GM18909 (cell line): ENCODE measurements at regions not wholly inside any gene's neighbourhood (a gene's known extent, or its start where the extent isn't known, plus 50 kb on each side); places are given as distances from the start of the nearest gene placed in this dataset.

Experiments
- ATAC-seq: cut with Tn5 transposase; IDR thresholded peaks from one replicate; pipeline ENCODE4 v1.9.1; 2021; ENCODE audit warnings: mild to moderate bottlenecking; ENCODE audit not compliant: unreplicated experiment, poor library complexity

GRCh38 chr16:6634151-6634550, 698.5 kb upstream of the RBFOX1 start:
- no peak for ATAC-seq

DNA sequence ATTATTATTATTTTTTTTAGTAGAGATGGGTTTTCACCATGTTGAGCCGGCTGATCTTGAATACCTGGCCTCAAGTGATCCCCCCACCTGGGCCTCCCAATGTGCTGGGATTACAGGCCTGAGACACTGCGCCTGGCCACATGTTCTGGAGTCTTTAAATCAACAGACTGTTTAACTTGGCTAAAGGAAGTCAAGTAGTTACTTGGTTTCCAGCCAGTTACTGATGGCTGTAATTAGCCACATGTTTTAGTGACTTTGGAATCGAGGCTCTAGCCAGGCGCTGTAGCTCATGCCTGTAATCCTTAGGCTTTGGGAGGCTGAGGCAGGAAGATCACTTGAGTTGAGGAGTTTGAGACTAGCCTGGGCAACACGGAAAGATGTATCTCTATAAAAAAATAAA, 699.2 kb upstream of the RBFOX1 start:
- ATAC-seq, result no peak

GRCh38 chr16:6629110-6629509, 703.5 kb upstream of the RBFOX1 start:
- no peak for ATAC-seq

- ATAC-seq, result no peak
These were observed 707.0 kb upstream of the RBFOX1 start for GRCh38 chr16:6625606-6626005.

DNA sequence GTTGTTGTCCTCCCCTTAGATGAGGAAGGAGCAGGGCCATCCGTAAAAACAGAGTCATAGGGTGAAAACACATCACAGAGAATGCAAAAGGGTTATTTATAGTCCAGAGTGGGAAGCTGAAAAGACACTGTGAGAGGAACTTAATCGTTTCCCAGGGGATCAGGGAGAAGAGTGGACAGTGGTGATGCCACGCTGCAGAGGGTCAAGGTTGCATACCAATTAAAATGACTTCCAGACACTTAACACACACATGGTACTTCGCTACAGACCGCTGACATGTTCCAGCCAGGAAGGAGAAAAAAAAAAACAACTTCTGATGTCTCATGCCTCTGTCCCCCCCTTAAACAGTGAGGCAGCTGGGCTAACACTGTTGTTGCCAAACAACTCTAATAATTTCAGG, 713.8 kb upstream of the RBFOX1 start:
- ATAC-seq, result no peak

- no peak for ATAC-seq
These were observed 715.9 kb upstream of the RBFOX1 start for GRCh38 chr16:6616746-6617145.

- ATAC-seq, result no peak
These were observed 717.0 kb upstream of the RBFOX1 start for GRCh38 chr16:6615636-6616035.

DNA sequence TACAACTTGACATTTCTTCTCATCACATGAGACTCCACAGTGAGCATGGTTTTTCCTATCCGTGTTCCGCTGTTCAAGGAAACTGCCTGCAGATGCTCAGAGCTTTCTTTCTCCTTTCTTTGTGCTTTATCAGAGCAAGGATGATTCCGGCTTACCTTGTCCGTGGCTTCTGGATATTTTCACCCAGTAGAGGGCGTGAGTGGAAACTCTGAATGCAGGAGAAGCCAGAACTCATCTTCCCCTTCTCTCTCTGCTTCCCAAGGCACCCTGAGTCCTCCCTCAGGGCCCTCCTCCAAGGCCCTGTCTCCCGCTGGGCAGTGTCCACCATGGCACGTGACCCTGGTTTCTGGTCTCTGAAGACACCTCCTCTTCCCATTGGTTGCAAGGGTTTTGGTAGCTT, 721.1 kb upstream of the RBFOX1 start:
- no peak for ATAC-seq

DNA sequence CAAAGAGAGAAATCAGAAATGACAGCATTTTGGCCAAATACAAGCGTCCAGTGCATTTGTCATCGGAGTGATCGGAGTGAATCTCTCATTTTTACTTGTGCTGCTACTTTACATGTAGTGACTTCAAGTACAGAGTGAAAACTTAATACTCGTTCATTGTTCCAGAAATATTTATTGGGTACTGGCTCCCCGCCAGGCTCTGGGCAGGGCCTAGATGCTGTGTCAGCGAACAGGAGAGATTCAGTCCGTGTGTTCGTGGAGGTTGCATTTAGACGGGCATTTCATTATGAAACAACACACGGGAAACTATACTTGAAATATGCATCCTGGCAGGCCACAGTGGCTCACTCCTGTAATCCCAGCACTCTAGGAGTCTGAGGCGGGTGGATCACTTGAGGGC, 727.2 kb upstream of the RBFOX1 start:
- no peak for ATAC-seq

DNA sequence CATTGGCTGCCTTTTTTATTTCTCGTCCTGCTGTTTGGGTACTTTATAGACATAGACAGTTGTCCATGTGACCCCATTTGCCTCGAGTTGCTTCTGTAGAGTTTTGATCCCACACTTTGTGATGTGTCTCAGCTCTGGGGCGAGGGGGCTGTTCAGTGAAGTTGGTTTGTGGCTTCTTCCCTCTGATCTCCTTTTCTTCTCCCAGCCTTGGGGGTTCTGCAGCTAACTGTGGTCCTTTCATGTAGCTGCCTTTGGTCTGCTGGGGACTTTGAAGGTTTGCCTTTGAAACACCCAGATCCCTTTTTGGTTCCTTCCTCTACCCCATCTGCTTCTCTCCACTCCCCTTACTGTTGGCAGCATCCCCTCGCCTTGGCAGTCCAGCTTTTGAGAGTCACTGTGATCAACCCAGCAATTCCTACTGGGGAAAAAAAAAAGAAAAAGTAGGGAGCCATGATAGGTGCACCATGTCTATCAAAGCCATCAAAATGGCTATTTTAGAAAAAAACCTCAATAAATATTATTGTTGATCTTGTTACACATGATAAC, 728.8 kb upstream of the RBFOX1 start:
- no peak for ATAC-seq

DNA sequence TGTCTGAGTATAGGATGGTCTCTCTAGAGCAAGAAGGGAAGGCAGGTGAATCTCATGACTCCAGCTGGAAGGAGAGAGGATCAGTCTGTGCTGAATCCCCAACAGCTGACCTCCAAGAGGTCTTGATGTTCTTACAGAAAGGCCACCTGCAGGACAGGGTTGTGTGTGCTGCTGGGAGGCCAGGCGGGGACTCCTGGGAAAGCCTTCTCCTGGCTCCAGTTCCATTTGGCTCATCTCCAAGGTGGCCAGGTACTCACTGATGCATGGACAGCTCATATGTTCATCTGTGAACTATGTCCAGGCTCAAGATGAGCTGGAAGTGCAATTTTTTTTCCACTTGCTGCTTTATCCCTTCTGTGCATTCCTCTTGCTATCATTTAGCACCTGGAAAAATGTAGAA, 730.2 kb upstream of the RBFOX1 start:
- ATAC-seq, result no peak

GRCh38 chr16:6600167-6600566, 732.5 kb upstream of the RBFOX1 start:
- ATAC-seq, result no peak

DNA sequence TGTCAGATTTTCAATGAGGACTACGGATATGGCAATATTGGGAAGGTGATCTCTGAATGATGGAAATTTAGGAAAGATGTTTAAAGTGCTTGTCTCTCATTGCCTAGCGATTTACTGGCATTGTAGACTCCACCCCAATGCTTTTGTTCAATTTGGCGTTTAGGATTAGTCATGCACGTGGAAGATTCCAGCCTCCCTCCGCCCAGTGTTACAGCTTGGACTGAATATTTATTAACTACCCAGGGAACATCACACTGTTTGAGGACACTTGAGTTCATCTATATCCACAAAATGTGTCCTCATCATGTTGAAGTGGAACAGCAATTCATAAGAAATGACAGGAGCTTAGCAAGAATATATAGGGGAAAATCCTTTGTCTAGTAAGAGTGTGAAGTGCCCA, 738.8 kb upstream of the RBFOX1 start:
- no peak for ATAC-seq

DNA sequence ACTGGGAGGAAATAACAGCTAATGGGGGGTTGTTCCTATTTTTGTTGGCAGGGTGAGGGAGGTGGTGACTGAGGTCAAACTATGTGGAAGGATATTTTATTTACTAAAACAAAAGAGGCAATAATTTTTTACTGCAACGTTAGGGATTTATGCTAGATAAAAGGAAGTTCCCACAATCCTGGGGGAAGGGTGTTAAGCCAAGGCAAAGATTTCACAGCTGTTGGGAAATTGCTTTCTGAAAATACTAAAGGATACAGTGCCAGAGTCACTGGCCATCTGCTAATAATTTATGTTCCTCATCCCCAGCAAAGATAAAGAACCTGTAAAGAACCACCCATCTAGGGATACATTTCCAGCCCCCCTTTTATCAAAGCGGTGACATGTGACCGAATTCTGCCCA, 756.0 kb upstream of the RBFOX1 start:
- no peak for ATAC-seq

GRCh38 chr16:6576113-6576512, 756.5 kb upstream of the RBFOX1 start:
- no peak for ATAC-seq

DNA sequence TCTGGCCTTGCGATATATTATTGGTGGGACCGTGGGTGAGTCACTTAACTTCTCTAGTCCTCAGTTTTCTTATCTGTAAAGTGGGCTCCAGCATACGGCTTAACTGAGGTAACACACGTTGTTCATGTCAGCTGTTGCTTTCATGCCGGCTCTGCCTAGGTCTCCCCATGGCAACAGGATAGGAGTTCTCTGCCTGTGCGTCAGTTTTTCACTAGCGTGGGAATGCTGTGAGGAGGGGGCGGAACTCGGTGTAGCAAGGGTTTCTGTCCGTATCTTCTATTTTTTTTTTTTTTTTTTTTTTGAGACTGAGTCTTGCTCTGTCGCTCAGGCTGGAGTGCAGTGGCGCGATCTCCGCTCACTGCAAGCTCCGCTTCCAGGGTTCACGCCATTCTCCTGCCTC, 758.5 kb upstream of the RBFOX1 start:
- no peak for ATAC-seq

DNA sequence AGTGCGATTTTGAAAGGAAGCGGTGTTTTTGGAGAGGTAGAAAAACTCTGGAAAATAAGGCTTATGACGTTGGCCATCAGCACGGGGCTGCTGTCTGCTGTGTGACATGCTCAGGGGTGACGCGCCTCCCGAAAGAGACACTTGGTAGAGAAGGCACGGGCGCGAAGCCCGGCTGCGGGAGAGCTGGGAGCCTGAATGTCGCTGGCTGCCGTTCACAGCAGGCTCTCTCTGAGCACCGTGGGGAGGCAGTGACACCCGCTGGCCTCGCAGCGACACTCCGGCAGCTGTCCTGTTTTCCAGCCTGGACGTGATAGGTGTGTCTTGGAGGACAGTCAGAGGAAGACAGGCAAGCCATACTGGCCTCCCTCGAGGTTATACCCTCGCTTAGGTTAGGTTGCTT, 759.1 kb upstream of the RBFOX1 start:
- no peak for ATAC-seq

- ATAC-seq, result no peak
These were observed 761.6 kb upstream of the RBFOX1 start for GRCh38 chr16:6571044-6571443.

- no peak for ATAC-seq
These were observed 762.1 kb upstream of the RBFOX1 start for GRCh38 chr16:6570530-6570929.

DNA sequence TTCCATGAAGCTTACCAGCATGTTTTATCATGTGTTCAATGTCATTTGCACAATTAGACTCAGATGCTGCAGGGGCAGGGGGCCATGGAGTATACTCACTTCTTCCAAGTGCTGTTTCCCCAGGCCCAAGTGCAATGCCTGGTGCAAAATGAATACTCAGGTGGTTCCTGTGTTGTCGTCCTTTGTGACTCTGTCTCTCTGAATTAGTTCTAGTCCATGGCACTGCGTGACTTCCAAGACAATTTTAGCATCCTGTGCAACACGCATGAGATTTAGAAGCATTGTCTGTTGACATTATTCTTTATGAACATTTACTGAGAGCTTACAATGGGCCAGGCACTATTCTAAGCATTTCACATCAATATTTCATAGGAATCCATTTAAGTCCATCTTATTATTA, 769.7 kb upstream of the RBFOX1 start:
- no peak for ATAC-seq

- no peak for ATAC-seq
These were observed 772.1 kb upstream of the RBFOX1 start for GRCh38 chr16:6560306-6561100.

GRCh38 chr16:6558661-6559060, 774.0 kb upstream of the RBFOX1 start:
- ATAC-seq, result no peak
